Activated gamma-delta T cell treated with Interleukin-2 at 50 U/mL for 16 hours (primary cell): ENCODE measurements at regions not wholly inside any gene's neighbourhood (a gene's known extent, or its start where the extent isn't known, plus 50 kb on each side); places are given as distances from the start of the nearest gene placed in this dataset.

ENCODE experiments used
- DNase-seq: peaks from one replicate; pipeline ENCODE4 v3.0.0-alpha.2; 2020

DNA sequence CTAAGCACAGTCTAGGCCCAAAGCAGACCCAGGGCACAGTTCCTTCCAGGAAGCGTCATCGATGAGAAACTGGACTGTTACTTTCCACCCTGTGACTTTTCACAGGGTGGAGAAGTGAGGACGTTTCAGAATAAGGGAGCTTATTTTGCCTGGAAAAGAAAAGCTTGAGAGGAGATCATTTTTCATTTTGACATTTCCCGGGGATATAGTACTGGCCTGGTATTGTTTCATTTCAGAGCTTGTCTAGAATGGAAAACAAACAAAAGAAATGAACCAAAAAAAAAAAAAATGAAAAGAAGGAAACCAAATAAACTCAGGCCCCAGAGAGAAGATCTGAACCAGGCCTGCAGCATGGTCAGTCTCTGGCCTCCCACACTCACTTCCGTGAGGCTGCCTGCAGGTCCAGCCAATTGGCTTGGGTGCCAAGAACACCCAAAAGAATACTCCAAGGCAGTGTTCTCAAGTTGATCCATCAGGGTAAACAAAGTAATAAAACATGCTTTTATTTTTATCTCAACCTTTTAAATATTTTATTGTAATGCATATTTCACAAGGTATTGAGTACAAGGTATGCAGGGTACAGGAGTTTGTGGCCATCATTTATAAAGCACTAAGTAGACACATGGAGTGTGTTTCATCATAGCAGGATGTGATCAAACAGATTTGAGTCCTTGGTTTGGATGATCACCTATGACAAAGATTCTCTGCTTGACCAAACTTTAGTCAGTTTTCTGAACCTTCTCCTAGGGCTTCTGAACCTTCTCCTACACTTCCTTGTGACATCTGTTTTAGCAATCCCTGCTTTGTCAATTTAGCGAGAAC, 176.9 kb upstream of the GGTLC1 start:
- no peak for DNase-seq

DNA sequence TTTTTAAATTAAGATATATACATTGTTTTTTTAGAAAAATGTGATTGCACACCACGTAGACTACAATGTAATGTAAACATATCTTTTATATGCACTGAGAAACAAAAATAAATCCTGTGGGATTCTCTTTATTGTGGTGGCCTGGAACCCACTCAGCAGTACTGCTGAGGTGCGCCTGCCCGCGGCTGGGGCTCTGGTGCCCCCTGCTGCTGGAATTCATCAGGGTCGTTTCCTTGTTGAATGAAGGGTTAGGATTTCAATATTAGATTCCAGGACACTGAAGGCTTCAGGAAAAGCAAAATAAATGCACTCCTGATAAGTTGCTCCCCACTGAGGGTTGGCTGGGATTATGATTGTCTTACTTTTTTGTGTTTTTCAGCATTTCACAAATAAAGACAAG, 175.8 kb upstream of the GGTLC1 start:
- peak; percentile 40 for DNase-seq

DNA sequence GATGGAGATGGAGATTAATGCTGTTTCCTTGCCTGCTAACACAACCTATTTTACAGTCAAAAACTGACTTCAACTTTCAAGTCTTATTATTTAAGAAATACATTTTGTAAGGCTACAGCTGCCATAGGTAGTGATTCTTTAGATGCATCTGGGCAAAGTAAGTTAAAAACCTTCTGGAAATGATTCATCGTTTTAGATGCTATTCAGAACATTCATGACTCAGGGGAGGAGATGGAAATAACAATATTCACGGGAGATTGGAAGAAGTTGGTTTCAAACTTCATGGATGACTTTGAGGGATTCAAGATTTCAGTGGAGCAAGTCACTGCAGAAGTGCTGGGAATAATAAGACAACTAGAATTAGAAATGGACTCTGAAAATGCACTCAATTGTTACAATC, 174.9 kb upstream of the GGTLC1 start:
- DNase-seq: no peak

DNA sequence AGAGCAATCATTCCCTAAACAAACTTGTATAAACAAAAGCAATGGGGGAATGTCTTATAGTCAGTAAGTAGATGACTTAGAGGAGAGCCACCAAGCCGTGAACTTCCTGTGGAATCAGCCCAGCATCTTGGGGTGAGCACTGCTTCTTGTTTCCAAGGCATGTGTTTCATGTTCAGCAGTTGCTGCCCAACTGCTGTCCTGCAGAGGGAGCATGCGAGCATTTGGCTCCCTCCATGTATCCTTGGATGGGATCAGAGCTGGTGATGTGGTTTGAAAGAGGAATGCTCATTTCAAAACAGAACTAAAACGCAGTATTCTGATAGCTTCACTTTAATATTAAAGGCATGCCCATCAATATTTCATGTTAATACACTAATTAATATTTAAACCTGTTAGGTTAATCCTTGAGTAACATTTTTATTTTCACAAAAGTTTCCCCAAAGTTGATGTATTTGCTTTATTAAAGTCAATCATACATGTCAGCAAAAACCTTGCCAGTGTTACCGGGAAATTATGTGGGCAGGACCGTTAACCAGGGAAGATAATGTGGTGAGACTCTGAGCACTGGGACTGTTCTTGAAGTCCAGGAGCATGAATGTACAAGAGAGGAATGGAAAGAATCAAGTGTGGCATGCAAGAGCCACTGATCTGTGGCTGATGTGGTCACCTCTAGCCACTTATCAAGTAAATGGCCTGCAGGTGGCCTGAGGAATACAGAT, 172.1 kb upstream of the GGTLC1 start:
- no peak for DNase-seq

DNA sequence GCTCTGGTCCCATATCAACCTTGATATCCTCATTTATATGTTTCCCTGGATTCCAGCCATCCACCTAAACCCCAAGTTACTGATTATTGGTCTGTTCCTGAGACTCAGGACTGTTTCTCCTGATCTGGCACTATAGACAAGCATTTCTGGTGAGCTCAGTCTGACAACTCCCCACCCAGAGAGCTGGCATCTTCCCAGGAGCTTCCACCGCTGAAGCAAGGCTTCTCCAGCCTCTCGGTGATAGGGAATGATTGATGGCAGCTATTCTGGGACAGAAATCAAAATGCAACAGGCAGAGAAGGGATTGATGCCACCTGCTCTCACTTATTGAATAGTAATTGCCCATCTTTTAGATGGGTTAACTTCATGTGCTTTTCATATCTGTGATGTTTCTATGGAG, 169.7 kb upstream of the GGTLC1 start:
- DNase-seq: no peak

DNA sequence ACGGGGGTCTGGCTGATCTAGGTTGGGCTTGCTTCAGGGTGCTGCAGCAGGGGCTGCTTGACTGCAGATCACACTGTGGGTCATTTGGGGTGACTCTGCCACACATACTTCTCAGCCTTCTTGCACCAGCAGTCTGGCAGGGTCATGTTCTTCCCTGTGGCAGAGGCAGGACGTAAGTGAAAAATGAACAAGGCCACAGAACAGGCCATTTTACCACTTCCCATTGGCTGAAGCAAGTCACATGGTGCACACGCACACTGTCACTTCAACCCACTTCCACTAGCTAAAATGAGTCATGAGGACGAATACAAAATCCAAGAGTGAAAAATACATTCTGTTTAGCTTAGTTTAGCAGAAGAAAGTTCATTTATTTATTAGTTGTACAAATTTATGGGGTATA, 168.6 kb upstream of the GGTLC1 start:
- DNase-seq: no peak

DNA sequence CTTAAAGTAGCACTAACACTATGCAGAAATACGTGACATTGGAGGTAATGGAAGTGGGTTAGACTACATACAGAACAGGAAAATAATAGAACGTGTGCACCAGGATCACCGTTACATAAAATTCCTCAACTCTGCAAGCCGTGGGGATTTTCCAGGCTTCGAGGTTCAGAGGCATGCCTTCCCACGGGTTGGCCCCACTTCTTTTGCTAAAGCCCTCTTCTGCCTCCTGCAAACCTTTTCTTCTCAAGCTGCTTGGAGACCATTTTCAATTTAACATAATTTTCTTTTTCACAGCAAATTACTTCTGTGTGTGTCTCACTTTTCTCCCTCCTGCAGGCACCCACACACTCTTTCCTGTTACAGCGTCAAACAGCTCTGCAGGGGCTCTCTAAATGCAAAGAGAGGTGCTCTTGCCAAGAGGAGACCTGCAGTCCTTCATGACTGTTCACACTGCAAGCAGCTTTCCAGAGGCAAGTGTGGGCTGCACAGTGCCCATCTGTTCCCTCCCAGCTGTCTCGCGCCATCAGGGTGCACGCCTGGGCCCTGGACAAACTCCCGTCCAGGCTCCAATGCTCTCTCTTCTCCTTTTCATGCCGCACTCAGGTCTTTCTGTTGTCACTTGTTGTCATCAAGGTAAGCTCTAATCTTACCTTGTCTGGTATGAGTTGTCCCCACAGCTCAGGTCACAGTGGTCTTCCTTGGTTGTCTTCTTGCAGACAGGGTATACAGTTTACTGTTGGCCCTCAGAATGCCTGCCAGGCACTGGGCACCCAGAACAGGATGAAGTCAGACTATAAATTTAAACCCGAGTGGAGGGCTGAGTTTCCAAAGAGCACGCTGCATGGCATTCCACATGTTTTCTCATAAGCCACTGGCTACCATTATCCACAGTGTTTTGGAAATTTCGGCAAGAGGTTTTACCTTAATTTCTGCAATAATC, 164.8 kb upstream of the GGTLC1 start:
- no peak for DNase-seq

DNA sequence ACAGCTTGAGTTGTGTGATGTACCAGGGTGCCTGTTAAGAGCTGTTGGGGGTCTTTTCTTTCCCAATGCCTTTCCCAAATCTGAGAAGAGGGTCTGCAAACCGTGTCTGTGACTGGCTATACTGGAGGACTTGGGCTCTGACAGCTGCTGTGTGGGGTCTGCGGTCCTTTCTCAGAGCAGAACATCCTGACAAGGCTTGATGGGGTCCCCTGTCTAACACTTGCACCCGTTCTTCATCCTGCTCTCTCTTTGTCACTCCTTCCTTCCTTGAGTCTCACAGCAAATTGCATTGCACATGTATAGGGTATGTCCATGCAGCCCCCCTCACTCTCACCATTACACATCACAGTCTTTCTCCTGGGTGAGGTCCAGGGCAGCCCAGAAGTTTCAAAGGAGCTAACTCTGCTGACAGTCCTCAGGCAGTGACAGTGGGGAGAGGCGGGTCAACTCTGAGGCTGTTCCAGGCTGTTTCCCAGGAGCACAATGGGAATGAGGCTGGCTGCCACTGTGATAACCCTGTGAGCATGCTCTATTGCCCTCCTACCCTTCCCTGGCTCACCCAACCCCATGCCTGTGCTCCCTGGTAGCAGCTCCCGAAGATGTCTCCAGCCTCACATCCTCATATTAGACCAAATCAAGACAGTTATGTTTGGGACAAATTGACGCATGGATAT, 163.2 kb upstream of the GGTLC1 start:
- DNase-seq: no peak

DNA sequence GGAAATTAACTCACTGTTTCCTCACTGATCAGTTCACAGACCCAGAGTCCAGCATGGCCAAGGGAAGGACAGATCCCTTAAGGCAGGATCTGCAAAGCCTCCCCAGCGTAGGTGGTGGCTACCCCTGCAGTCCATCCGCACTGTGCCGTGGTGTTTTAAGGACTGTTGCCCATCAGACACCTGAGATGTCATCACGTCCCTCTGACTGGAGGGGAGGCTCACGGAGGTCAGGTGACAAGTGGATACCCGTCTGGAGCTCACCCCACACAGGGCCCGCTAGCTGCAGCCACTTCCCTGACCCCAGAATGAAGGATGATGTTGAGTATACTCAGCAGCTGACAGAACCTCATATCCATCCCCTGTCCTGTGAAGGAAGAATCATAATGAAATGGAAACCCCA, 161.8 kb upstream of the GGTLC1 start:
- DNase-seq: no peak

DNA sequence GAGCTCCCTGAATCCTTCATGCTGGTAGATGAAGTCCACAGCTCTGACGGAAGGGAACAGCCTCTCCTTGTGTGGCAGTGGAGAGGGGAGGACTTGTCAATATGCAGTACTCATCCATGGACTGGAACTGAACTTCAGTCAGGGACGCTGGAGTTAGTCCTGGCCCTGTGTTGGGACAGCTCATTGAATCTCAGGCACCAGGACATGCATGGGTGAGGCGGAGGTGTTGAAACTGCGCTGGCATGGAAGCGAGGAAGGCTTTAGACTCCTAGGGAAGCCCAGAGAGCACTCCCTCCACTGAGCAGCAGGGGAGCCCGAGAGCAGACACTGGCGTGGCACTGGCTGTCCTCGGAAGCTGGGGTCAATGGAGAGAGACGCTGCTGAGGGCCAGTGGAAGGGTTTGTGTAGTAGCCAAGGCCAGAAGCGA, 161.3 kb upstream of the GGTLC1 start:
- no peak for DNase-seq

DNA sequence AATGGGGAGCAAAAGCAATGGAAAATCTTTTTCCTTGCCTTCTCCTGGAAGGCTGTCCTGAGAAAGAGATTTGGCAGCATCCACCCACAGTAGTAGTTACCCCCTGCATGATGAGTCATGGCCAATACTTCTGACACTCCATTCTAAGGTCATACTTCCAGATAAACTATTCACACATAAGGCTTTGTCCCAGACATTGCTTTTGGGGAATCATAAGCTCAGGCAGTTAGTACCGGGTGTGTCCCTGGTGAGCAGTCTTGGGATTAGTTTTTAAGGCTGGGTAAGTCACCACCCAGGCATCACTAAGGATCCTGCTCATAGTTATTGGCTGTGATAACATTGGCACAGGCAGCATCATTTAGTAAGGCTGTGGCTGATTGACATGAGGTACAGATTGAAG, 160.6 kb upstream of the GGTLC1 start:
- no peak for DNase-seq

DNA sequence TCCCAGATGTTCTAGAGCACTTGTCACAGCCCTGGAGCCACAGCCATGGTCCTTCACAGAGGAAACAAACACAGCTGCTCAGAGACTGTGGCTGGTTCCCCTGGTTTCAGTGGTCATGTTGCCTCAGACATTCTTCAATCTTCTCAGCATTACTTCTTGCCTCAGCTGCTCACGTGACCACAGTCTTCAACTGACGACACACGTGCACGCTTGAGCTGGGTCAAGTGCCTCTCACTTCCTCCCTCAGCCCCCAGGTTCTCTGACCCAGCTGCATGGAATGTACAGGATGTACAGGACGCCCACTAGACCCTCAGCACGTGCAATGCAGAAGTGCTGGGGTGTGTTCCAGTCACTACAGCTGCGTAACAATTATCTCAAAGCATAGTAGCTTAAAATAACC, 159.8 kb upstream of the GGTLC1 start:
- no peak for DNase-seq

DNA sequence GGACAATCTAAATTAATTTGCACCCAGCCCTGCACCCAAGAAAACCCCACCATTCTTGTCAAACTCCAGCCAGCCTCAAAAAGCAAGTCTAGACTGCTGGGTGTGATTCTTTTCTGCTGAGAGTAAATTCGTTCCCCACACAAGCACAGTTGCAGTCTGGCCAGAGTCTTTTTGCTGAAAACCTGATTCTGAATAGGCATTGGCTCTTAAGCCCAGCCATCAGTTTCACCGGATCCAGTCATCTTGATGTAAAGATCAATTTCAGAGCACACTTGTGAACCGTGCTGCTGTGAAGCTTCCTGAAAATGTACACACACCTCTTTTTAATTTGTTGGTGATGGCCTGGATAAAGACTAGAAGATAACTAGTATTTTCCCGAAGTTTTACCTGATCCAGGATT, 159.4 kb upstream of the GGTLC1 start:
- DNase-seq: no peak

DNA sequence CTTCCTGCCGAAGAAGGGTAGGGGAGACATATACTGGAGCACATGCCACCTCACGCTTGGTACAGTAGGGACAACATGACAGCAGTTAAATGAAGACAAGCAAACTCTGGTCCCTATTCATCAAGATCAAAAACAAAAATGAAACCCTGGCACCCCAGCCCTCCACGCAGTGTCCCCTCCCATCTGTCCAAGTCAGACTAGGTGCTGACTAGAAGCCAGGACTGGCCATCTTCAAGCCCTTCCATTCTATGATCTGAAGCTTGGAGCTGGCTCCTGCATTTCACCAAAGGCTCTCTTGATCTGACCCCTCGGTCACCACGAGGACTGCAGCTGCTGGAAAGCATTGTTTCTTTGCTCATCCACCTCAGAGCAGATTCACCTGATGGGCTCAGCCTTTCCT, 158.9 kb upstream of the GGTLC1 start:
- DNase-seq: no peak

DNA sequence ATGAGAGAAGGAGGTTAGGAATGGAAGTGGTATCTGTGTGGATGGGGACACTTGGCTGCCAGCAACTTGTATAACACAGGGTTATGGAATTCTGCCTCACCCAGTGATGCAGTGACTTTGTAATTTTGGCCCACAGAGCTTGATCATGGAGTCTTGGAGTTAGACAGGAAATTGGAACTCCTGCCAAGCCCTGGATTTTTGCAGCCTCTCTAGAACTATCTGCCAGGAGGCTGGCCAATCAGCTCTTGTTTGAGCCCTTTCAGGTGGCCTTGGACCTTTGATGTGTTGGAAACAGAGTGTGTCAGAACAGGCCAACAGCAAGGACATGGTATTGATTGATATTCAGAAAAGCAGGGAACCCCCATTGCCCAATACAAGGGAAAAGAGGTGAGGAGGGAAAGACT, 157.7 kb upstream of the GGTLC1 start:
- DNase-seq: no peak

DNA sequence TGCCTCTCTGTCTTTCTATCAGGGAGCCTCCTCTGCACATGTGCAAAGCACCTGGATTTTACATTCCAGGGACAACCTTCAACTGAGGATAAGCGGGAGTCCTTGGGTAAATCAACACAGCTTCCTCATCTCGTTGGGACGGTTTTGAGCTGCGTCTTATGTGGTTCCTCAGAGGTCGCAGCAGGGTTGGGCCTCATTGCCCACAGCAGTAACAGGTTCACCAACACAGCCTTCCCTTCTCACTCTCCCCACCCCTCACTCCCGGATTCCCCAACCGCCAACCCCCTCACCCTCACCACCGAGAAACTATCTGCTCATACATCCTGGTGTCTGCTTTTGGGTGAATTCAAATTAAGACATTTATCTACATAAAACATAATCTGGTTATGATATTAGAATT, 155.8 kb upstream of the GGTLC1 start:
- DNase-seq: no peak

DNA sequence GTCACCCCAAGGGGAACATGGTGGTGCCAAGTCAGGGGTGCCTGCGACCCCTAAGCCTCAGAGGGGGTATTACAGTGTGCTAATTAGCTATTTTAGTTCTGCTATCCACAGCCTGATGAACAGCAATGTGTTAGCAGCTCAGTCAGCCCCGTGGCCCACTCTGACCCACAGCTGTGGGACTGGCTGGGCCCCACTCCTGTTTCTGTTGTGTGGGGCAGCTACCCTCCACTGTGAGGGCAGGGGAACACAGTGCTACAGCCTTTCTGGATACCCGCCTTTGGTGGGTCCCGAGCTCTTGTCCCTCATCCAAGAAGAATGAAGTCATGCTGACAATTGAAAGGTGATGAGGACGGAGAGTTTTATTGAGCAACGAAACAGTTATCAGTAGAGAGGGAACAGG, 152.5 kb upstream of the GGTLC1 start:
- DNase-seq: no peak

DNA sequence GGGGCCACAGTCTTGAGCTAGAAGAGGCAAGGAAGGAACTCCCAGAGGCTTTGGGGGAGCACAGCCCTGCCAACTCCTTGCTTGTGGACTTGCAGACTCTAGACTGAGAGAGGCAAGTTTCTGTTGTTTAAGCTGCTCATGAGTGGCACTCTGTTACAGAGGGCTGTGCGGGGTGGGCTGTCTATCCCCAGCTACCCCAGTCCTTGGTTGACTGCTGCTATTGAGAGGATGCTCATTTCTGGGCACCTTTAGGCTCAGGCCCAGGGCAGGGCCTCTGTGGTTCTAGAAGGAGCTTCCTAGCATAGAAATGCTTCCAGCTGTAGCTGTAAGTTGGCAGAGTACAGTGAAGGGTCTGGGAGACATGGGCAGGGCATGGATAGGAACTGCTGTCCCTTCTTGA, 151.3 kb upstream of the GGTLC1 start:
- no peak for DNase-seq

DNA sequence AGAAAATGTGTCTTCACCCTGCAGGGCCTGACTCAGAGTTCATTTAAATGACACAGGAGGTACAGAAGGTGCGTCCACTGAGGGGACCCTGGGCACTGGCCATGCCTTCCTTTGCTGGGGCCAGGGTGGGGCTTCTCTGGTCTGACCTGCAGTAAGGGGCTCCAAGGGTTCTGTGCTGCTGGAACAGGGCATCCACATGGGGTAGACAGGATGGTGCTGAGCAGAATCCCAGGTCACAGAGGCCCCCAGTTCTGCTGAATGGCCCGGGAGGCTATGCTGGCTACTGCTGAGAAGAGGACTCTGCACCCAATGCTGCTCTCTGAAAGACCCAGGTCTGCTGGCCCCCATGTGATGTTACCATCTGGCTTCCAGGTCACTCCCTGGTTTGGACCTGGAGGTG, 150.4 kb upstream of the GGTLC1 start:
- no peak for DNase-seq

DNA sequence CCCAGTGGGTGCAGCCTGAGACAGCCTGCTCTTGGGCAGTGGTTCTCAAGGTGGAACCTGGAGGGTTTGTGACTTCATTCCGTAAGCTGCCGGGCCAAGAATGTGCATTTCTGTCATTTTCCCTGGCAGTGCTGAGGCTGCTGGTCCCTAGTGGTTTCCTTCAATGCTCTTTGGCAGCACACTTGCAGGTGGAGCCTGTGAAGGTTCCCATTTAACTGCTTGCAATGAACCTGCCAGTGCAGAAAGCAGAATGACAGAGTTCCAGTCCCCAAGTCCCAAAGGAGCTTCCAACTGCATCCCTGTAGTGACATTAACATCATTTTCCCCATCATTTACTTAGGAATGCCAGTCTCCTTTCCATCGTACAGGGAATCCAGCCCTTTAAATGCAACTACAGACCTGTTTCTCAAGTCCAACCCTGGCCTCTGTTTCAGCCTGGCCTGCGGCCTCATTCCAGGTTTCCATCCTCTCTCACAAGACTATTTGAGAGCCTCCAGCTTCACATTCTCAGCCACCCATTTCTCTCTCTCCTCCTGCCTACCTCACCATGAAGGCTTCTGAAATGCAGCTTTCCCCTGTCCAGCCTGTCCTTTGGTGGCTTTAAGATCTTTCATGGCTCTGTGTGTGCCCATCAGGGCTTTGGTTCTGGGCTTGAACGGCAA, 149.7 kb upstream of the GGTLC1 start:
- DNase-seq: no peak

DNA sequence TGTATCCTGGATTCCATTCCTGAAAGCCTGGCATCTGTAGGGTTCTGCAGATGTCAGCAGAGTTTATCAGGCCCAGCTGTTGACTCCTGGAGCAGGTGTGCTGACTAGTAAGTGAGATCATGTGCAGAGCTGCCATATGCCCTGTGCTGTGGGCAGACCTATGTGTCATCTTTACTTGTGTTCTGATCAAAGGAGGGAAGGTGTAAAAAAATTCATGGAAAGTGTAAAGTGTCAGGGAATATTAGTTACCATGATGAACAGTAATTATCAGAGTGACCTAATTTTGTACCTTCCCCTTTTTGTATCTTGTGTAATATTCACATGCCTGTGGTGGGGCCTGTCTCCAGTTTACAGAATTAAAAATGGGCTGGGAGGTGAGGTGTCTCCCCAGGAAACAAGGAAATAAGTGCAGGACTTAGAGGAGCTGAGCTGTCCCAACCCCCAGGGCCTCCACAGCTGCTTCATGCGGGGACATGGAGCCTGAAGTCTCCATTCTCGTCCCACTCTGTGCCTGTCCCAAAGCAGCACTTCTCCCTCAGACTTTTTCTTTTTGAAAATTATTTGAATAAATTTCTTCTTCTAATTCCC, 148.2 kb upstream of the GGTLC1 start:
- no peak for DNase-seq

DNA sequence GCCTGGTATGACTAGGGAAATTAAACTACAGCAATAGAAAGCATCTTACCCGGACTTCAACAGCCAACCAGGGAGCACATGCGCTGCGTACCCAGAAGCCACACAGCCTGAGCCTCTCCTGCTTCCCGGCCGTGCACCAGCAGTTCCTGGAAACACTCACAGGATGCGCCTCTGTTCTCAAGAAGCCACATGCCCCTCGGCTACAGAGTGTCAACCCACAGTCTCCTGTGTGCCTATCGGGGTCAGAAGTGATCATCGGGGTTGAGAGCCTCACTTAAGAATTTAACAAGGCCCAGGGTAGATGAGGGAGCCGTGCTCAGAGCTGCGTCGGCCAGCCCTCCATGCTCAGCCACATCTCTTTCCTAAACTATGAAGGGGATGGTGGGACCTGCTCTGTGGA, 147.2 kb upstream of the GGTLC1 start:
- DNase-seq: no peak
